ENCODE measurements at regions not wholly inside any gene's neighbourhood (a gene's known extent, or its start where the extent isn't known, plus 50 kb on each side); places are given as distances from the start of the nearest gene placed in this dataset.

DNA sequence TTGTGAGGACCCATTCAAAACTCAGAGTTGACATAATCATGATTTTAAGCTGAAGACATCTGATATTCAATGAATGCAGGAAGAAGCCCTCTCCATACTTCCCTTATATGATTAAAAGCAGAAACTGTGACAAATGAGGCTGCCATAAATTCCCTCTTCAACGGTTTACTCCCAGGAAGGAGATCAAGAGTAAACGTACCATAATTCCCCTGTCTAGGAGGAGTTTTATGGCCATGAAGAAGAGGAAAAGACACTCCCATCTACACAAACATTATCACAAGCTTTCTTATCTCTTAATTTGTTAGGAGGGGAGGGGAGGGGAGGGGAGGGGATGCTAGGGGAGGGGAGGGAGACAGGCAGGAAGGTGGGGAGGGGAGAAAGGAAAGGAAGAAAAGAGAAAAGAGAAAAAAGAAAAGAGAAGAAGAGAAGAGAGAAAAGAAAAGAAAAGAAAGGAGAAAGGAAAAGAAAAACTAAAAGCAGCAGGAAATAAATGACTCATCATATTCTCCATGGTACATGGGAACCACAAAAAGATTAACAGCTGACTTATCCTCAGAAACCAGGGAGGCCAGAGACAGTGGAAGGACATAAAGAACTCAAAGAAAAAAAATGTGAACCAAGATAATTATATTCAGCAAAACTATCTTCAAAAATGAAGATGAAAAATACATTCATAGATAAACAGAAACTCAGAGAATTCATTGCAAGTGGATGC, 121.6 kb downstream of the ALOX5 start:
- no peak overlapping the region for H3K4me3 ChIP-seq (replicated peaks in 1 of 3)
- no peaks in the 10 kb centered on the region for H3K27me3 ChIP-seq
- H3K36me3 ChIP-seq: no peaks in the 10 kb centered on the region
- H3K27ac ChIP-seq: no peak overlapping the region
- no peak for DNase-seq
- H3K4me1 ChIP-seq: no peaks in the 10 kb centered on the region
- intact Hi-C loops (cut with DNase I): no loop called here
- WGBS, 2 donors: 85 to 92% methylated on average over 2 of the region's 2 CpGs
- no peaks in the 10 kb centered on the region for H3K9me3 ChIP-seq
- TF ChIP-seq POLR2A (IDR thresholded peaks at IDR 0.05): no peak
- TF ChIP-seq, protein P1, sequence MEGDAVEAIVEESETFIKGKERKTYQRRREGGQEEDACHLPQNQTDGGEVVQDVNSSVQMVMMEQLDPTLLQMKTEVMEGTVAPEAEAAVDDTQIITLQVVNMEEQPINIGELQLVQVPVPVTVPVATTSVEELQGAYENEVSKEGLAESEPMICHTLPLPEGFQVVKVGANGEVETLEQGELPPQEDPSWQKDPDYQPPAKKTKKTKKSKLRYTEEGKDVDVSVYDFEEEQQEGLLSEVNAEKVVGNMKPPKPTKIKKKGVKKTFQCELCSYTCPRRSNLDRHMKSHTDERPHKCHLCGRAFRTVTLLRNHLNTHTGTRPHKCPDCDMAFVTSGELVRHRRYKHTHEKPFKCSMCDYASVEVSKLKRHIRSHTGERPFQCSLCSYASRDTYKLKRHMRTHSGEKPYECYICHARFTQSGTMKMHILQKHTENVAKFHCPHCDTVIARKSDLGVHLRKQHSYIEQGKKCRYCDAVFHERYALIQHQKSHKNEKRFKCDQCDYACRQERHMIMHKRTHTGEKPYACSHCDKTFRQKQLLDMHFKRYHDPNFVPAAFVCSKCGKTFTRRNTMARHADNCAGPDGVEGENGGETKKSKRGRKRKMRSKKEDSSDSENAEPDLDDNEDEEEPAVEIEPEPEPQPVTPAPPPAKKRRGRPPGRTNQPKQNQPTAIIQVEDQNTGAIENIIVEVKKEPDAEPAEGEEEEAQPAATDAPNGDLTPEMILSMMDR (IDR thresholded peaks at IDR 0.05): no peak

All from thyroid gland (tissue), 4 donors.